ENCODE measurements at regions not wholly inside any gene's neighbourhood (a gene's known extent, or its start where the extent isn't known, plus 50 kb on each side); places are given as distances from the start of the nearest gene placed in this dataset.

DNA sequence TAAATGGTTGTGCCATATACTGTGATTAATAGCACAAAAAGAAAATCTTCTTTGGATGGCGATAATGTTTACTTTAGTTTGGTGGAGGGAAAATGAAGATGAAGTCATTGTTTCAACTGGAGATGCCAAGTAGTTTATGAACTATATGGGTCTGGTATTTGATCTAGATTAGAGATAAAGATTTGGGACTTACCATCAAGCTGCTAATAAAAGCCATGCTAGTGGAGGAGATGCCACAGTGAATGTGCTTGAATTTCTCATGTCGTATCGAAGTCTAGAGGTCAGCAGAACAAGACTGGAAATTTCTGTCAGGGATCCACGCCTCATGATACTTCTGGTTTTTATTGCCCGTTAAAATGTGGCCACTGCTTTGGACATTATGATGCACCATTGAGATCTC is 742.0 kb downstream of the NCAM2 start:
- no peak for TF ChIP-seq CTCF (IDR thresholded peaks at IDR 0.05; ENCODE audit: low read depth, low read length)
- TF ChIP-seq EZH2phosphoT487 (IDR thresholded peaks at IDR 0.05; ENCODE audit: low read depth) = no peak

Data from OCI-LY3 (cell line).